K562 (cell line): ENCODE measurements at regions not wholly inside any gene's neighbourhood (a gene's known extent, or its start where the extent isn't known, plus 50 kb on each side); places are given as distances from the start of the nearest gene placed in this dataset.
A peak's percentile ranks its signal among the peaks of the same experiment; 100 is the strongest.
"Not testable (repeated sequence)": the region's sequence is repeated elsewhere in the genome, so short reads cannot be mapped to it uniquely, and the experiment has no call there.

ENCODE experiments used
- ATAC-seq: fragments of 200-7000 bp; cut with Tn5 transposase; 3 replicates; pipeline ENCODE4 v1.9.1; 2020; ENCODE audit warnings: moderate library complexity
- BruUV-seq: library from RNA; stranded (reverse); fragments of 400-500 nt; replicated peaks from 2 replicates; lab custom pipeline; 2021; lab: Mats Ljungman, UMichigan
- CTCF ChIA-PET: fragments of 300-600 bp; formaldehyde crosslinking; extraction: SDS; loops from one replicate; lab custom pipeline; 2021; ENCODE audit warnings: low intra/inter-chr PET ratio; lab: Yijun Ruan, JAX
- POLR2A ChIA-PET: fragments of 300-600, 350-650 bp; sonication (Branson Sonifier 250); formaldehyde crosslinking; extraction: SDS; loops from one replicate; lab custom pipeline; 2021; ENCODE audit warnings: antibody characterized with exemption, inconsistent platforms; lab: Yijun Ruan, JAX
- DNase-seq, 4 experiments: peaks; one replicate each; pipeline versions ENCODE4 v3.0.0 to v3.0.0-alpha.2; 2011 to 2018; ENCODE audit warnings: low spot score in 3 of 4, mixed read lengths in 3 of 4; ENCODE audit errors: extremely low read depth in 1 of 4
- FAIRE-seq: peaks from 2 replicates; lab custom pipeline; 2011; peaks lifted over from hg19 to GRCh38; lab: Jason Lieb, UNC
- H2AFZ ChIP-seq: 2 replicates; pipeline ENCODE4 v1.6.0; 2011; ENCODE audit warnings: low read depth, low read length, control low read depth, inconsistent platforms
- H3K27ac ChIP-seq: fragments of 200-600 bp; 3 replicates; pipeline ENCODE4 v1.8.0; 2011; ENCODE audit warnings: low read depth, mild to moderate bottlenecking, control low read depth, inconsistent platforms, low read length, moderate library complexity, mixed read lengths; ENCODE audit errors: extremely low read depth
- H3K27me3 ChIP-seq, 2 experiments: fragments of 300-600 bp in 1 of 2; 2 replicates in 1 of 2; 3 replicates in 1 of 2; pipeline versions ENCODE4 v1.6.0 to v1.8.0; 2011; ENCODE audit warnings: inconsistent platforms in 2 of 2, low read length in 2 of 2, mild to moderate bottlenecking in 1 of 2, mixed read lengths in 1 of 2, moderate library complexity in 1 of 2; ENCODE audit not compliant: control insufficient read depth in 2 of 2, insufficient read depth in 2 of 2
- H3K36me3 ChIP-seq: fragments of 300-600 bp; 3 replicates; pipeline ENCODE4 v1.8.0; 2011; ENCODE audit warnings: mild to moderate bottlenecking, low read length, inconsistent platforms; ENCODE audit not compliant: control insufficient read depth, insufficient read depth
- H3K4me1 ChIP-seq, 2 experiments: fragments of 200-600 bp in 1 of 2; replicated peaks in 1 of 2; 2 replicates in 1 of 2; 3 replicates in 1 of 2; pipeline versions ENCODE4 v1.5.1 to v1.8.0; 2011; ENCODE audit warnings: inconsistent platforms in 2 of 2, low read length in 2 of 2, mild to moderate bottlenecking in 1 of 2, mixed read lengths in 1 of 2, moderate library complexity in 1 of 2; ENCODE audit not compliant: control insufficient read depth in 2 of 2, insufficient read depth in 2 of 2
- H3K4me2 ChIP-seq: 2 replicates; pipeline ENCODE4 v1.6.1; 2011; ENCODE audit warnings: low read length, control low read depth, inconsistent platforms, mixed read lengths; ENCODE audit not compliant: insufficient read depth
- H3K4me3 ChIP-seq: fragments of 200-600 bp; sonication (generic), shearing (Covaris generic); 2 replicates; pipeline ENCODE4 v1.5.1; 2016; ENCODE audit warnings: control low read depth, inconsistent platforms
- H3K79me2 ChIP-seq: fragments of 200-600 bp; 3 replicates; pipeline ENCODE4 v1.8.0; 2011; ENCODE audit warnings: low read length, inconsistent platforms; ENCODE audit not compliant: control insufficient read depth, insufficient read depth
- H3K9ac ChIP-seq, 2 experiments: 2 replicates each; pipeline versions ENCODE4 v1.6.0 to v1.6.1; 2011; ENCODE audit warnings: low read depth in 2 of 2, low read length in 2 of 2, control low read depth in 1 of 2, inconsistent platforms in 1 of 2, mild to moderate bottlenecking in 1 of 2, mixed read lengths in 1 of 2; ENCODE audit not compliant: insufficient read depth in 1 of 2
- H3K9me1 ChIP-seq: one replicate; pipeline ENCODE4 v1.6.0; 2011; ENCODE audit warnings: inconsistent platforms, mild to moderate bottlenecking, low read length, moderate library complexity; ENCODE audit not compliant: control insufficient read depth, insufficient read depth
- H3K9me3 ChIP-seq: replicated peaks from 2 replicates; pipeline ENCODE4 v1.5.1; 2011; ENCODE audit warnings: low read depth, low read length, inconsistent platforms; ENCODE audit not compliant: control insufficient read depth, insufficient read depth
- H4K20me1 ChIP-seq: replicated peaks from 2 replicates; pipeline ENCODE4 v1.6.1; 2011; ENCODE audit warnings: low read length, inconsistent platforms, mixed read lengths; ENCODE audit not compliant: control insufficient read depth, insufficient read depth
- CTCF ChIP-seq, 3 experiments: IDR thresholded peaks in 2 of 3; conservative IDR thresholded peaks in 1 of 3; 2 replicates each; pipeline ENCODE4 v1.5.1; 2011 to 2012; ENCODE audit warnings: low read length in 3 of 3, mild to moderate bottlenecking in 3 of 3, control low read depth in 2 of 3, improper control_type of control experiment in 1 of 3, inconsistent platforms in 1 of 3, low read depth in 1 of 3, mixed read lengths in 1 of 3, moderate library complexity in 1 of 3; ENCODE audit not compliant: insufficient read depth in 2 of 3
- CTCFL ChIP-seq: IDR thresholded peaks from 2 replicates; pipeline ENCODE4 v1.6.1; 2011; ENCODE audit warnings: borderline replicate concordance, low read depth, mild to moderate bottlenecking, moderate library complexity, low read length; ENCODE audit not compliant: insufficient read depth, poor library complexity, severe bottlenecking
- DEAF1 ChIP-seq: fragments of 450-650 bp; formaldehyde crosslinking; IDR thresholded peaks from 2 replicates; pipeline ENCODE4 v1.4.0; 2020; ENCODE audit warnings: mild to moderate bottlenecking, moderate library complexity
- NR2C1 ChIP-seq, 2 experiments: fragments of 450-650 bp; IDR thresholded peaks; 2 replicates each; pipeline ENCODE4 v1.6.1; 2017; ENCODE audit warnings: mild to moderate bottlenecking in 2 of 2, antibody characterized with exemption in 1 of 2, inconsistent platforms in 1 of 2, missing compliant biosample characterization in 1 of 2, missing genetic modification characterization in 1 of 2
- WGBS: fragments of 100-300 bp; shearing (Covaris generic); methylation state at CpG from one replicate; pipeline ENCODE4 v1.1.6; 2016; ENCODE audit warnings: low coverage, mixed read lengths; ENCODE audit not compliant: insufficient coverage; ENCODE audit errors: missing lambda C conversion rate; 5-methylcytosine and 5-hydroxymethylcytosine counted together
- in situ Hi-C: fragments of 300-500 bp; cut with MboI; formaldehyde crosslinking; loops from 4 replicates; pipeline ENCODE4 v1.15.0; 2018; ENCODE audit warnings: inconsistent platforms, mixed read lengths
- intact Hi-C: fragments of 100-400 bp; cut with micrococcal nuclease; formaldehyde crosslinking; loops from 2 replicates; pipeline ENCODE4 v1.14.2; 2022
- TF ChIP-seq, protein P1 (sequence below), 2 experiments: fragments of 450-650 bp; IDR thresholded peaks; 2 replicates each; pipeline ENCODE4 v1.6.1; 2016

DNA sequence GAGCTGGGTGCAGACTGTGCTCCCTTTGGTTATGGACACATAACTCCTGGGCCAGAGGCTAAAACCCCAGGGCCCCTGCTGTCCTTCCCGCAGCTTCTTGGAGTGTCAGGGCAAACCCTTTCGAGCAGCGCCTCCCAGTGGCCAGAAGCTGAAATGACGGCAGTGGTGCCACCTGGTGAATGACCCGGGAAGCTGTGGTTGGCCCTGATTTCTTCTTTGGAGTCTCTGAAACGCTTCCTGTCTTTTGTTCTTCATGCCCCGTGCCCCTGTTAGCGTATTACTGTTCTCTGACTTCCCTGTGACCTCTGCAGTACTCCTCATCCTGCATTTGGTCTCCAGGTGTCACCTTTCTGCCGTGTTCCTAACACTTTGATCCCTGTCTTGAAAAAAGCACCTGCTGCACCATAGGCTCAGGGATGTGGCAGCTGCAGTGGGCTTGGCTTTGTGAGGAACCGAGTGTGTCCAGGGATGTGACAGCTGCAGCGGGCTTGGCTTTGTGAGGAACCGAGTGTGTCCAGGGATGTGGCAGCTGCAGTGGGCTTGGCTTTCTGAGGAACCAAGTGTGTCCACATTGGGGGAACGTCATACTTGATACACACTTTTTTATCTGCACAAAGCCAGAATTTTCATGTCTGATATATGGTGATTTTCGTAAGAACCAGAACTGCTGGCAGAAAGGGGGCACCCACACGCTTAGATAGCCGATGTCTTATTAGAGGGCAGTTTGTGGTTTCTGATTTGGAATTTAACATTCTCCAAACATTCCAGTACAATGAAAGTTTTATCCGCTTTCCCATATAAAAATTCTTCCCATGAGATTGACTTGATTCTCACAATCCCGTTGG lies 241.8 kb upstream of the FRG2C start:
- H3K79me2 ChIP-seq; H3K9ac ChIP-seq; ATAC-seq; POLR2A ChIA-PET; H3K36me3 ChIP-seq; H2AFZ ChIP-seq; H3K4me1 ChIP-seq; H4K20me1 ChIP-seq; H3K9me3 ChIP-seq; H3K27ac ChIP-seq; H3K4me3 ChIP-seq; H3K9me1 ChIP-seq; BruUV-seq; DNase-seq; in situ Hi-C loops; H3K4me2 ChIP-seq; H3K27me3 ChIP-seq; TF ChIP-seq NR2C1 (IDR thresholded peaks at IDR 0.05): not testable (repeated sequence)
- 36% methylated on average over 9 of the region's 18 CpGs for WGBS
- CTCF ChIA-PET: interaction anchor here (1.5 kb wide), 1 partner anchor 127 kb away, joined by 7 read pairs; no protein-coding TSS in a partner anchor
- peak; percentile 51 for FAIRE-seq
- intact Hi-C loops: loop anchor here (10.0 kb wide), 1 partner anchor 128 kb away; no protein-coding TSS in a partner anchor
- TF ChIP-seq NR2C1 (tag; IDR thresholded peaks at IDR 0.05) (peak; percentile 39), CTCF (IDR thresholded peaks at IDR 0.05 in 2 of 3, conservative IDR thresholded peaks at IDR 0.05 in 1 of 3; ENCODE audit: insufficient read depth in 2 of 3, low read depth in 1 of 3, low read length in 3 of 3) (peak; percentile 63 to 88 (median 71); a peak in 5 of 6 replicates), DEAF1 (peak; percentile 43; the same call in 1 of the 2 replicates), CTCFL (peak; percentile 21)
- TF ChIP-seq, protein P1, sequence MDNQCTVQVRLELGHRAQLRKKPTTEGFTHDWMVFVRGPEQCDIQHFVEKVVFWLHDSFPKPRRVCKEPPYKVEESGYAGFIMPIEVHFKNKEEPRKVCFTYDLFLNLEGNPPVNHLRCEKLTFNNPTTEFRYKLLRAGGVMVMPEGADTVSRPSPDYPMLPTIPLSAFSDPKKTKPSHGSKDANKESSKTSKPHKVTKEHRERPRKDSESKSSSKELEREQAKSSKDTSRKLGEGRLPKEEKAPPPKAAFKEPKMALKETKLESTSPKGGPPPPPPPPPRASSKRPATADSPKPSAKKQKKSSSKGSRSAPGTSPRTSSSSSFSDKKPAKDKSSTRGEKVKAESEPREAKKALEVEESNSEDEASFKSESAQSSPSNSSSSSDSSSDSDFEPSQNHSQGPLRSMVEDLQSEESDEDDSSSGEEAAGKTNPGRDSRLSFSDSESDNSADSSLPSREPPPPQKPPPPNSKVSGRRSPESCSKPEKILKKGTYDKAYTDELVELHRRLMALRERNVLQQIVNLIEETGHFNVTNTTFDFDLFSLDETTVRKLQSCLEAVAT (IDR thresholded peaks at IDR 0.05): 0 out of 4 replicates have a peak, but pooled peaks of 1 of the 2 experiments have one; percentile 24
